Progenitor cell of endocrine pancreas (in vitro differentiated cells): ENCODE measurements at regions not wholly inside any gene's neighbourhood (a gene's known extent, or its start where the extent isn't known, plus 50 kb on each side); places are given as distances from the start of the nearest gene placed in this dataset.

Experiments
- DNase-seq: peaks from one replicate; pipeline ENCODE4 v3.0.0; 2021; ENCODE audit warnings: low spot score; ENCODE audit not compliant: unreplicated experiment
- H3K27ac Mint-ChIP-seq: 2 replicates; pipeline ENCODE4 v1.8.0; 2021; ENCODE audit warnings: mild to moderate bottlenecking, moderate library complexity, mixed read lengths
- H3K27me3 Mint-ChIP-seq: 2 replicates; pipeline ENCODE4 v1.8.0; 2021; ENCODE audit warnings: mixed read lengths
- H3K36me3 Mint-ChIP-seq: 2 replicates; pipeline ENCODE4 v1.8.0; 2022; ENCODE audit warnings: mixed read lengths; ENCODE audit not compliant: insufficient read depth
- H3K4me1 Mint-ChIP-seq: 2 replicates; pipeline ENCODE4 v1.8.0; 2021; ENCODE audit warnings: low read depth, mixed read lengths
- H3K4me3 Mint-ChIP-seq: 2 replicates; pipeline ENCODE4 v1.8.0; 2021; ENCODE audit warnings: low read depth, mild to moderate bottlenecking, moderate library complexity, mixed read lengths
- H3K9me3 Mint-ChIP-seq: 2 replicates; pipeline ENCODE4 v1.8.0; 2021; ENCODE audit warnings: low read depth, mixed read lengths
- CTCF ChIP-seq: fragments of 200-600 bp; sonication (generic); IDR thresholded peaks from one replicate; pipeline ENCODE4 v1.5.0; 2021; ENCODE audit warnings: antibody characterized with exemption, mild to moderate bottlenecking; ENCODE audit not compliant: unreplicated experiment

GRCh38 chr13:90402102-90402501 is 945.4 kb upstream of the MIR17HG start:
- Mint-ChIP-seq H3K36me3 (peaks cover 6% of the 10 kb centered on the region), H3K9me3 (peaks cover 10% of the 10 kb centered on the region), H3K27me3 (no peaks in the 10 kb centered on the region), H3K27ac (no peak overlapping the region), H3K4me3 (no peak overlapping the region), H3K4me1 (peaks cover 18% of the 10 kb centered on the region)
- no peak for DNase-seq
- TF ChIP-seq CTCF, result no peak

- no peak for TF ChIP-seq CTCF
- H3K36me3 Mint-ChIP-seq, result peaks cover 6% of the 10 kb centered on the region
- H3K9me3 Mint-ChIP-seq, result peaks cover 12% of the 10 kb centered on the region
- no peak overlapping the region for H3K27ac Mint-ChIP-seq
- peaks cover 18% of the 10 kb centered on the region for H3K4me1 Mint-ChIP-seq
- DNase-seq, result no peak
- no peak overlapping the region for H3K4me3 Mint-ChIP-seq
- H3K27me3 Mint-ChIP-seq, result no peaks in the 10 kb centered on the region
Observed at GRCh38 chr13:90402613-90403012, 944.9 kb upstream of the MIR17HG start.

GRCh38 chr13:90403330-90404082 is 944.0 kb upstream of the MIR17HG start:
- no peak for TF ChIP-seq CTCF

GRCh38 chr13:90405301-90405700 is 942.2 kb upstream of the MIR17HG start:
- peaks cover 14% of the 10 kb centered on the region for H3K9me3 Mint-ChIP-seq
- peaks cover 18% of the 10 kb centered on the region for H3K4me1 Mint-ChIP-seq
- peak overlapping the region; percentile 15 for H3K27ac Mint-ChIP-seq
- no peak for DNase-seq
- H3K36me3 Mint-ChIP-seq, result peaks cover 3% of the 10 kb centered on the region
- no peak for TF ChIP-seq CTCF
- no peaks in the 10 kb centered on the region for H3K27me3 Mint-ChIP-seq
- H3K4me3 Mint-ChIP-seq, result no peak overlapping the region

More at GRCh38 chr13:90403330-90404082, 944.0 kb upstream of the MIR17HG start:
- Mint-ChIP-seq H3K4me3 (no peak overlapping the region), H3K4me1 (peaks cover 18% of the 10 kb centered on the region), H3K36me3 (peaks cover 6% of the 10 kb centered on the region), H3K9me3 (peaks cover 16% of the 10 kb centered on the region), H3K27ac (no peak overlapping the region), H3K27me3 (no peaks in the 10 kb centered on the region)
- no peak for DNase-seq

- no peak overlapping the region for H3K4me3 Mint-ChIP-seq
- H3K9me3 Mint-ChIP-seq, result peaks cover 3% of the 10 kb centered on the region
- DNase-seq, result no peak
- no peak overlapping the region for H3K27ac Mint-ChIP-seq
- H3K36me3 Mint-ChIP-seq, result no peaks in the 10 kb centered on the region
- H3K27me3 Mint-ChIP-seq, result no peaks in the 10 kb centered on the region
- no peak for TF ChIP-seq CTCF
- H3K4me1 Mint-ChIP-seq, result peaks cover 2% of the 10 kb centered on the region
Observed at GRCh38 chr13:90412980-90413379, 934.5 kb upstream of the MIR17HG start.
